SK-N-SH treated with all-trans-retinoic acid at 6 μM for 48 hours (cell line): ENCODE measurements at regions not wholly inside any gene's neighbourhood (a gene's known extent, or its start where the extent isn't known, plus 50 kb on each side); places are given as distances from the start of the nearest gene placed in this dataset.

Experiments used
- ATAC-seq: fragments of 200-7000 bp; cut with Tn5 transposase; 3 replicates; pipeline ENCODE4 v1.9.1; 2020; ENCODE audit warnings: mild to moderate bottlenecking, moderate library complexity
- ARNTL ChIP-seq: fragments of 450-650 bp; formaldehyde crosslinking; IDR thresholded peaks from 2 replicates; pipeline ENCODE4 v1.5.0; 2020; ENCODE audit warnings: low read depth, mild to moderate bottlenecking, moderate library complexity, borderline replicate concordance
- BACH2 ChIP-seq: fragments of 250-450 bp; sonication (Bioruptor Pico); IDR thresholded peaks from 2 replicates; pipeline ENCODE4 v1.9.0; 2021; ENCODE audit warnings: mild to moderate bottlenecking, borderline replicate concordance
- CSDC2 ChIP-seq: fragments of 250-450 bp; sonication (Bioruptor Pico); IDR thresholded peaks from 2 replicates; pipeline ENCODE4 v1.5.0; 2020; ENCODE audit warnings: mild to moderate bottlenecking, moderate library complexity
- GLIS3 ChIP-seq: fragments of 250-450 bp; sonication (Bioruptor Pico); IDR thresholded peaks from 2 replicates; pipeline ENCODE4 v1.5.0; 2020; ENCODE audit warnings: mild to moderate bottlenecking, moderate library complexity
- ISL1 ChIP-seq: fragments of 250-450 bp; sonication (Bioruptor Pico); IDR thresholded peaks from 2 replicates; pipeline ENCODE4 v2.1.2; 2022; ENCODE audit warnings: mild to moderate bottlenecking, moderate library complexity
- OSR1 ChIP-seq: fragments of 250-450 bp; sonication (Bioruptor Pico); IDR thresholded peaks from 2 replicates; pipeline ENCODE4 v1.8.0; 2022; ENCODE audit warnings: moderate library complexity, mild to moderate bottlenecking, inconsistent platforms
- POU6F1 ChIP-seq: fragments of 250-450 bp; sonication (Bioruptor Pico); IDR thresholded peaks from 2 replicates; pipeline ENCODE4 v1.8.0; 2021; ENCODE audit warnings: low read depth, mild to moderate bottlenecking, moderate library complexity, borderline replicate concordance
- PPARA ChIP-seq: fragments of 250-450 bp; sonication (Bioruptor Pico); IDR thresholded peaks from 2 replicates; pipeline ENCODE4 v1.5.0; 2020; ENCODE audit warnings: mild to moderate bottlenecking, borderline replicate concordance
- RARB ChIP-seq: fragments of 250-450 bp; sonication (Bioruptor Pico); IDR thresholded peaks from 2 replicates; pipeline ENCODE4 v1.8.0; 2021; ENCODE audit warnings: mild to moderate bottlenecking, moderate library complexity
- SNAI2 ChIP-seq: fragments of 250-450 bp; sonication (Bioruptor Pico); IDR thresholded peaks from 2 replicates; pipeline ENCODE4 v1.5.0; 2020; ENCODE audit warnings: mild to moderate bottlenecking, moderate library complexity
- TCF4 ChIP-seq: fragments of 250-450 bp; sonication (Bioruptor Pico); IDR thresholded peaks from 2 replicates; pipeline ENCODE4 v1.8.0; 2021; ENCODE audit warnings: mild to moderate bottlenecking, moderate library complexity, borderline replicate concordance
- TOX ChIP-seq: fragments of 250-450 bp; sonication (Bioruptor Pico); IDR thresholded peaks from 2 replicates; pipeline ENCODE4 v1.8.0; 2021; ENCODE audit warnings: mild to moderate bottlenecking, moderate library complexity, borderline replicate concordance
- TSHZ2 ChIP-seq: fragments of 250-450 bp; sonication (Bioruptor Pico); IDR thresholded peaks from 2 replicates; pipeline ENCODE4 v1.5.0; 2020; ENCODE audit warnings: mild to moderate bottlenecking, moderate library complexity
- ZC3H10 ChIP-seq: fragments of 250-450 bp; sonication (Bioruptor Pico); IDR thresholded peaks from 2 replicates; pipeline ENCODE4 v1.5.1; 2021; ENCODE audit warnings: mild to moderate bottlenecking, moderate library complexity
- ZFP3 ChIP-seq: fragments of 250-450 bp; sonication (Bioruptor Pico); IDR thresholded peaks from 2 replicates; pipeline ENCODE4 v1.5.0; 2020; ENCODE audit warnings: mild to moderate bottlenecking, moderate library complexity
- ZFP30 ChIP-seq: fragments of 450-650 bp; formaldehyde crosslinking; IDR thresholded peaks from 2 replicates; pipeline ENCODE4 v1.5.0; 2022; ENCODE audit warnings: mild to moderate bottlenecking, moderate library complexity
- ZNF565 ChIP-seq: fragments of 450-650 bp; formaldehyde crosslinking; conservative IDR thresholded peaks from 2 replicates; pipeline ENCODE4 v1.5.0; 2020; ENCODE audit warnings: low read depth, mild to moderate bottlenecking, moderate library complexity
- TF ChIP-seq, protein P1 (sequence below): fragments of 250-450 bp; sonication (Bioruptor Pico); IDR thresholded peaks from 2 replicates; pipeline ENCODE4 v1.5.1; 2020; ENCODE audit warnings: low read depth, mild to moderate bottlenecking, moderate library complexity
- TF ChIP-seq, protein P2 (sequence below): fragments of 250-450 bp; sonication (Bioruptor Pico); IDR thresholded peaks from 2 replicates; pipeline ENCODE4 v1.8.0; 2020; ENCODE audit warnings: mild to moderate bottlenecking, moderate library complexity, borderline replicate concordance
- TF ChIP-seq, protein P3 (sequence below): fragments of 250-450 bp; sonication (Bioruptor Pico); IDR thresholded peaks from 2 replicates; pipeline ENCODE4 v1.5.1; 2021; ENCODE audit warnings: mild to moderate bottlenecking, moderate library complexity

- TF ChIP-seq TCF4 (CRISPR knock-in tag), result no peak
- no peak for TF ChIP-seq OSR1
- no peak for TF ChIP-seq RARB (CRISPR knock-in tag)
- ATAC-seq, result no peak
Measured at GRCh38 chr9:89820337-89820736, 215.5 kb downstream of the GADD45G start.

DNA sequence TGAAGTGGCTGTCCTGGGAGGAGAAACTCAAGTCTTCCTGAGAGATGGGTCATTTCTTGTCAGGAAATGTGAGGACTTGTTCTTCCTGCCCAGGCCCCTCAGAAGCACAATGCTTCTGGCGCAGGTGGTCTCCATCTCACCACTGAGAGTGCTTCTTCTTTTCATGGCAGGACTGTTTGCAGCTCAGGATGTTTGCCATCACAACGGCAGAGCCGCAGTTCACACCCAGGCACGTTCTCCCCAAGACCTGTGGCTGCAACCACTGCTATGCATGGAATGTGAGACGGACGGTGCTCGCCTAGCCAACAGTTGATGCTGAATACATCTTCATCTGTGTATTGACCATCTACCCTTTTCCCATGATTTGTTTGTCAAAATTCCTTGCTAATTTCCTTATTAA lies 216.3 kb downstream of the GADD45G start:
- no peak for ATAC-seq
- TF ChIP-seq BACH2 (CRISPR knock-in tag) (no peak), OSR1 (no peak), ZFP3 (no peak), CSDC2 (CRISPR knock-in tag) (no peak), ZC3H10 (CRISPR knock-in tag) (no peak), SNAI2 (CRISPR knock-in tag) (no peak), ISL1 (no peak), POU6F1 (CRISPR knock-in tag) (no peak), TSHZ2 (CRISPR knock-in tag) (no peak), TCF4 (CRISPR knock-in tag) (no peak), ARNTL (CRISPR knock-in tag) (no peak), TOX (no peak), ZFP30 (CRISPR knock-in tag) (no peak), ZNF565 (no peak)
- TF ChIP-seq, protein P1, sequence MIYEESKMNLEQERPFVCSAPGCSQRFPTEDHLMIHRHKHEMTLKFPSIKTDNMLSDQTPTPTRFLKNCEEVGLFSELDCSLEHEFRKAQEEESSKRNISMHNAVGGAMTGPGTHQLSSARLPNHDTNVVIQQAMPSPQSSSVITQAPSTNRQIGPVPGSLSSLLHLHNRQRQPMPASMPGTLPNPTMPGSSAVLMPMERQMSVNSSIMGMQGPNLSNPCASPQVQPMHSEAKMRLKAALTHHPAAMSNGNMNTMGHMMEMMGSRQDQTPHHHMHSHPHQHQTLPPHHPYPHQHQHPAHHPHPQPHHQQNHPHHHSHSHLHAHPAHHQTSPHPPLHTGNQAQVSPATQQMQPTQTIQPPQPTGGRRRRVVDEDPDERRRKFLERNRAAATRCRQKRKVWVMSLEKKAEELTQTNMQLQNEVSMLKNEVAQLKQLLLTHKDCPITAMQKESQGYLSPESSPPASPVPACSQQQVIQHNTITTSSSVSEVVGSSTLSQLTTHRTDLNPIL, result no peak
- TF ChIP-seq, protein P2, sequence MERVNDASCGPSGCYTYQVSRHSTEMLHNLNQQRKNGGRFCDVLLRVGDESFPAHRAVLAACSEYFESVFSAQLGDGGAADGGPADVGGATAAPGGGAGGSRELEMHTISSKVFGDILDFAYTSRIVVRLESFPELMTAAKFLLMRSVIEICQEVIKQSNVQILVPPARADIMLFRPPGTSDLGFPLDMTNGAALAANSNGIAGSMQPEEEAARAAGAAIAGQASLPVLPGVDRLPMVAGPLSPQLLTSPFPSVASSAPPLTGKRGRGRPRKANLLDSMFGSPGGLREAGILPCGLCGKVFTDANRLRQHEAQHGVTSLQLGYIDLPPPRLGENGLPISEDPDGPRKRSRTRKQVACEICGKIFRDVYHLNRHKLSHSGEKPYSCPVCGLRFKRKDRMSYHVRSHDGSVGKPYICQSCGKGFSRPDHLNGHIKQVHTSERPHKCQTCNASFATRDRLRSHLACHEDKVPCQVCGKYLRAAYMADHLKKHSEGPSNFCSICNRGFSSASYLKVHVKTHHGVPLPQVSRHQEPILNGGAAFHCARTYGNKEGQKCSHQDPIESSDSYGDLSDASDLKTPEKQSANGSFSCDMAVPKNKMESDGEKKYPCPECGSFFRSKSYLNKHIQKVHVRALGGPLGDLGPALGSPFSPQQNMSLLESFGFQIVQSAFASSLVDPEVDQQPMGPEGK (CRISPR knock-in tag), result no peak
- TF ChIP-seq, protein P3, sequence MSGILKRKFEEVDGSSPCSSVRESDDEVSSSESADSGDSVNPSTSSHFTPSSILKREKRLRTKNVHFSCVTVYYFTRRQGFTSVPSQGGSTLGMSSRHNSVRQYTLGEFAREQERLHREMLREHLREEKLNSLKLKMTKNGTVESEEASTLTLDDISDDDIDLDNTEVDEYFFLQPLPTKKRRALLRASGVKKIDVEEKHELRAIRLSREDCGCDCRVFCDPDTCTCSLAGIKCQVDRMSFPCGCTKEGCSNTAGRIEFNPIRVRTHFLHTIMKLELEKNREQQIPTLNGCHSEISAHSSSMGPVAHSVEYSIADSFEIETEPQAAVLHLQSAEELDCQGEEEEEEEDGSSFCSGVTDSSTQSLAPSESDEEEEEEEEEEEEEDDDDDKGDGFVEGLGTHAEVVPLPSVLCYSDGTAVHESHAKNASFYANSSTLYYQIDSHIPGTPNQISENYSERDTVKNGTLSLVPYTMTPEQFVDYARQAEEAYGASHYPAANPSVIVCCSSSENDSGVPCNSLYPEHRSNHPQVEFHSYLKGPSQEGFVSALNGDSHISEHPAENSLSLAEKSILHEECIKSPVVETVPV (CRISPR knock-in tag), result no peak

DNA sequence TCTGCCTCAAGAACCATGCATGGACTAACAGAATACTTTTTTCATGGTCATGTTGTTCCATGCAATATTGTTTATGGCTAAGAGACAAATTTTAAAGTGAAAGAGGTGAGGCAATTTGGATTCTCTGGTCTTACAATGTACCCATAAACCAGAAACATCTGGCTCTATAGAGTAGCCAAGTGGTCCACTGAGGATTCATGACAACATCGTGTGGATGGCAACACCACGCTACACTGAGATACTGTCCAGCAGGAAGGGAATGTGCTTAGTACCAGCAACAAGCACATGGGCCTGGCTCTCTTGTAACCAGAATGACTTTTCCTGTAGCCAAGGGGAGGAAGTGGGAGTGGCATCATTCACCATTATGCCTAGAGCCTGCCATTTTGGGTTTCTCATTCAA lies 218.2 kb downstream of the GADD45G start:
- ATAC-seq, result no peak

More for the DNA sequence above, 218.2 kb downstream of the GADD45G start:
- TF ChIP-seq GLIS3 (CRISPR knock-in tag) (no peak), ZC3H10 (CRISPR knock-in tag) (no peak), BACH2 (CRISPR knock-in tag) (no peak), ZNF565 (no peak), RARB (CRISPR knock-in tag) (no peak), TSHZ2 (CRISPR knock-in tag) (no peak), PPARA (CRISPR knock-in tag) (no peak), ISL1 (no peak), ZFP3 (no peak)
- TF ChIP-seq, protein P2 (CRISPR knock-in tag), result no peak
- TF ChIP-seq, protein P1, result no peak
- TF ChIP-seq, all 23 proteins: peak for 0
